HFF-Myc (cell line): ENCODE measurements at regions not wholly inside any gene's neighbourhood (a gene's known extent, or its start where the extent isn't known, plus 50 kb on each side); places are given as distances from the start of the nearest gene placed in this dataset.
A peak's percentile ranks its signal among the peaks of the same experiment; 100 is the strongest.

Experiments used
- DNase-seq: peaks from one replicate; pipeline ENCODE4 v3.0.0-alpha.2; 2011; ENCODE audit warnings: low read depth; ENCODE audit errors: extremely low read depth
- H3K4me3 ChIP-seq: replicated peaks from 2 replicates; pipeline ENCODE4 v1.5.1; 2011; ENCODE audit warnings: low read depth, mild to moderate bottlenecking, control low read depth, low read length
- TF ChIP-seq, protein P1 (sequence below): IDR thresholded peaks from 2 replicates; pipeline ENCODE4 v1.5.1; 2012; ENCODE audit warnings: mild to moderate bottlenecking, low read depth, low read length, control low read depth; ENCODE audit errors: missing control alignments

- no peak overlapping the region for H3K4me3 ChIP-seq
- peak; percentile 46 for DNase-seq
- TF ChIP-seq, protein P1, sequence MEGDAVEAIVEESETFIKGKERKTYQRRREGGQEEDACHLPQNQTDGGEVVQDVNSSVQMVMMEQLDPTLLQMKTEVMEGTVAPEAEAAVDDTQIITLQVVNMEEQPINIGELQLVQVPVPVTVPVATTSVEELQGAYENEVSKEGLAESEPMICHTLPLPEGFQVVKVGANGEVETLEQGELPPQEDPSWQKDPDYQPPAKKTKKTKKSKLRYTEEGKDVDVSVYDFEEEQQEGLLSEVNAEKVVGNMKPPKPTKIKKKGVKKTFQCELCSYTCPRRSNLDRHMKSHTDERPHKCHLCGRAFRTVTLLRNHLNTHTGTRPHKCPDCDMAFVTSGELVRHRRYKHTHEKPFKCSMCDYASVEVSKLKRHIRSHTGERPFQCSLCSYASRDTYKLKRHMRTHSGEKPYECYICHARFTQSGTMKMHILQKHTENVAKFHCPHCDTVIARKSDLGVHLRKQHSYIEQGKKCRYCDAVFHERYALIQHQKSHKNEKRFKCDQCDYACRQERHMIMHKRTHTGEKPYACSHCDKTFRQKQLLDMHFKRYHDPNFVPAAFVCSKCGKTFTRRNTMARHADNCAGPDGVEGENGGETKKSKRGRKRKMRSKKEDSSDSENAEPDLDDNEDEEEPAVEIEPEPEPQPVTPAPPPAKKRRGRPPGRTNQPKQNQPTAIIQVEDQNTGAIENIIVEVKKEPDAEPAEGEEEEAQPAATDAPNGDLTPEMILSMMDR: no peak
These were observed 73.9 kb downstream of the FAT4 start for GRCh38 chr4:125388613-125389012.

DNA sequence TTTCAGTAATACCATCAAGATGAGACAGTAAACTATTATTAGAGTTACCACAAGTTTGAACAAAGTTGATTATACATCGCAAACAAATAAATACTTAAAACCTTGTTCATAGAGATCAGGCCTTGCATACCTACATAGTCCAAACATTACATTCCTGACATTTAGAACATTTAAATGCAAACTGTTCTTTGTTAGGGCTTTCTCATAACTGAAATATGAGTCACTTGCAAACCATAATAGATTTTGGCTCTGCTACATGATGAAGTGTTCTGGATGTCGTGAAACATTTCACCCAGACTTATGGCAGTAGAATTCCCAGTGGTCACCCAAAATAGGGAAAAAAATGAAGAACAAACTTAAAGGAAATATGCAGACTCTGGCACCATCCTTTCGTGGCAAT, 75.0 kb downstream of the FAT4 start:
- TF ChIP-seq, protein P1: no peak
- no peak overlapping the region for H3K4me3 ChIP-seq
- DNase-seq: peak; percentile 71

DNA sequence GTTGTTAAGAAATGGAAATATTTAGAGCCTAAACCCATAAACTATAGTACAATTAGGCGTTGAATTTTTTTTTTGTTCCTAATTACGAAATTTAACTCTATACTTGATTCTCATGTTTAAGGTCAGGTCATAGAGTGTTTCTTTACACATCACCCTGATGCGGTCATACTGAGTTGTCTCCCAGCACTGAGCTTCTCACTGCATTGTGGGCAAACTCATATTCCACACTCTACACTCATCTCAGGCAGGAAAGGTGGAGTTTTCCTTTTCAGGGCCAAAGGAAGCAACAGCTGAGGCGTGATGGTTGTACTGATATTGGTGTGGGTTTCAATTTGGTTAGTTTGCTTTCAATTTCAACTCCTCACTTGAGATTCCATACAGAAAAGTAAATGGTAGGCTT, 75.4 kb downstream of the FAT4 start:
- H3K4me3 ChIP-seq: no peak overlapping the region
- TF ChIP-seq, protein P1: no peak
- no peak for DNase-seq

GRCh38 chr4:125390727-125391126, 76.0 kb downstream of the FAT4 start:
- TF ChIP-seq, protein P1: no peak
- no peak overlapping the region for H3K4me3 ChIP-seq
- no peak for DNase-seq

DNA sequence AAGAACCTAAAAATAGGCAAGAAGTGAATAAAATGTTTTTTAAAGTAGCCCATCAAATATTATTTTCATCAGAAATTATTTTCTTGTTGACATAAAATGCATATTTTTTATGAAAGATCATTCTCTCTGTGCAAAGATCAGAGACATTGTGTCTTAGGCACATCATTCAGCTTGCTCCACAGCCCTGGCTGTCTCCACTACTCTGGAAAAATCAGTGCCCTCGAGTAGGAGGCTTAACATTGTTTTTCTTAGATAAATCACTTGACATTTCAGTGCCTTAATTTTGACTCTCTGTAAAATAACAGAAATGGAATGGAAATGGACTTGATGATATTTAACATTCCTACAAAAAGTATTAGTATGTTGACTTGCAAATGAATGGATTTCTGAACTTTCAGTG, 77.9 kb downstream of the FAT4 start:
- TF ChIP-seq, protein P1: no peak
- DNase-seq: no peak
- H3K4me3 ChIP-seq: no peak overlapping the region

DNA sequence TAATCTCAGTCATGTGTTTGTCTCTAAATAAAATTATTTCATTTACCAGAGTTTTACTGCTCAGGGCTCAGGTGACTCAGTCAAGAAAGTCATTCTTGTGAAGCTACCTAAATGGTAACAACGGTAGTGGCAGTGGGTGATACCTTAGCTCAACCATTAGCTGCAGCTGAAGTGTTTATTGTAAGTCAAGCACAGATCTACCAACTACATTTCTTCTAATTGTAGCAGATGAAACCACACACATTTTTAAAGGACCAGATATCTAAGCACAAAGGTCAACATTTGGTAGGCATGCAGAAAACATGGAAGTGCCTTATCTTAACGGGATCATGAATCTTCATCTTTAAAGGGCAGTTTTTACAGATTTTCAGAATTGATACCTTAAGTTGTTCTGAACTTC, 79.1 kb downstream of the FAT4 start:
- no peak for DNase-seq
- H3K4me3 ChIP-seq: no peak overlapping the region
- TF ChIP-seq, protein P1: no peak

GRCh38 chr4:125397226-125397625, 82.5 kb downstream of the FAT4 start:
- no peak overlapping the region for H3K4me3 ChIP-seq
- no peak for DNase-seq
- TF ChIP-seq, protein P1: no peak
